ENCODE measurements at regions not wholly inside any gene's neighbourhood (a gene's known extent, or its start where the extent isn't known, plus 50 kb on each side); places are given as distances from the start of the nearest gene placed in this dataset.

DNA sequence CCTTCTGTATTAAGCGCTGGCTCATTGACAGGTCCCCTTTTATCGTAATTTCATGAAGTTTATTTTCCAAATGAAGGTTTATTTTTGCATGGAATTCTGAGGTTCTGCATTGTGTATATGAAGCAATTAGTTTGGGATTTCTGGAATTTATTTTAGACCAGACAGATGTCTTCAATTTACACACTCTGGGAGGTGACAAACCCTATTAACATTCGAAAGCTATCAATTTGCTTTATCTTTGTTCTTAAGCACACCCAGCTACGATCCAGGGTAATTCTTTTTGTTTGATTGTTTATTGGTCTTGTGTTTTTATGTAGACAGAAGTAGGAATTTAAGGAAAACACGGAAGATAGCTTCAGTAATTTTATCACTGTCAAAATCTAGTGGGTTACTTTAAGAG is 264.6 kb downstream of the HS3ST3A1 start:
- H3K27ac Mint-ChIP-seq, result no peak overlapping the region
- peaks cover 3% of the 10 kb centered on the region for H3K27me3 Mint-ChIP-seq (ENCODE audit: low read depth)
- H3K36me3 Mint-ChIP-seq, result no peaks in the 10 kb centered on the region
- peaks cover 4% of the 10 kb centered on the region for H3K9me3 Mint-ChIP-seq
- H3K4me3 Mint-ChIP-seq, result no peak overlapping the region
- TF ChIP-seq, protein P1, sequence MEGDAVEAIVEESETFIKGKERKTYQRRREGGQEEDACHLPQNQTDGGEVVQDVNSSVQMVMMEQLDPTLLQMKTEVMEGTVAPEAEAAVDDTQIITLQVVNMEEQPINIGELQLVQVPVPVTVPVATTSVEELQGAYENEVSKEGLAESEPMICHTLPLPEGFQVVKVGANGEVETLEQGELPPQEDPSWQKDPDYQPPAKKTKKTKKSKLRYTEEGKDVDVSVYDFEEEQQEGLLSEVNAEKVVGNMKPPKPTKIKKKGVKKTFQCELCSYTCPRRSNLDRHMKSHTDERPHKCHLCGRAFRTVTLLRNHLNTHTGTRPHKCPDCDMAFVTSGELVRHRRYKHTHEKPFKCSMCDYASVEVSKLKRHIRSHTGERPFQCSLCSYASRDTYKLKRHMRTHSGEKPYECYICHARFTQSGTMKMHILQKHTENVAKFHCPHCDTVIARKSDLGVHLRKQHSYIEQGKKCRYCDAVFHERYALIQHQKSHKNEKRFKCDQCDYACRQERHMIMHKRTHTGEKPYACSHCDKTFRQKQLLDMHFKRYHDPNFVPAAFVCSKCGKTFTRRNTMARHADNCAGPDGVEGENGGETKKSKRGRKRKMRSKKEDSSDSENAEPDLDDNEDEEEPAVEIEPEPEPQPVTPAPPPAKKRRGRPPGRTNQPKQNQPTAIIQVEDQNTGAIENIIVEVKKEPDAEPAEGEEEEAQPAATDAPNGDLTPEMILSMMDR (IDR thresholded peaks at IDR 0.05; ENCODE audit: unreplicated experiment), result no peak
- DNase-seq (ENCODE audit: low spot score in 2 of 2, unreplicated experiment in 2 of 2), result no peak
- peaks cover 18% of the 10 kb centered on the region for H3K4me1 Mint-ChIP-seq

DNA sequence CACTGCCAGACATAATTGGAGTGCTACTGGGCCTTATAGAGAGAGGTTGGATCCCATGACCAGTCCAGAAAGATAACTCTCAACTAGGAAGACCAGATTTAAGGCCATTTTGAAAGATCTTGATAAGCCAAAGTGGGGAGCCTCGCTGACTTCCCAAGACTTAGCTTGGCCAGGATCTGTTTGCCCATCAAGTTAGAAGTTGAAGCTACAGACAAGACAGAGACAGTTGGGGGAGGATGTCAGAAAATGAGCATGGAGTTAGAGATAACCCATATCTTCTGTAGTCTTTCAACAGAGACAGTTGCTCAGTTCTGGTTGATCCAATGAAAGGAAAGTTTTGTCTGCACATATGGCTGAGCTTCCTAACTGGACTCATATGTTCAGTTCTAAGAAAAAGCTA is 267.4 kb downstream of the HS3ST3A1 start:
- peaks cover 18% of the 10 kb centered on the region for H3K4me1 Mint-ChIP-seq
- TF ChIP-seq, protein P1 (IDR thresholded peaks at IDR 0.05; ENCODE audit: unreplicated experiment), result no peak

DNA sequence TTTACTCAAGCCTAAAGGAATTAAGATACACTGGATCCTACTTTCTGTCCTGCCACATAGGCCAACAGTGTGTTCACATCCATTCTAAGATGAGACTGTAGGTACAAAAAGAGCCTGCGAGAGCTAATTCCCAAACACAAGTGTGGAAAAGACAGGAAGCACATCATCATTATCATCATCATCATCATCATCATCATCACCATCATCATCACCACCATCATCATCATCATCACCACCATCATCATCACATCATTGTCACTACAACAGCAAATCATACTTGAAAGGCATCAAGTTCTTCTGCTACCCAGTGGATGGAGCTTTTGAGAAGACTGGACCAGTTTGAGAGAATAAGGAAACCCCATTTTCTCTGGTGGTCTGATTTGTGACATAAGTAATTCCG is 268.1 kb downstream of the HS3ST3A1 start:
- no peak overlapping the region for H3K4me3 Mint-ChIP-seq
- H3K27ac Mint-ChIP-seq, result no peak overlapping the region
- DNase-seq (ENCODE audit: low spot score in 2 of 2, unreplicated experiment in 2 of 2), result no peak
- H3K9me3 Mint-ChIP-seq, result peaks cover 4% of the 10 kb centered on the region
- H3K27me3 Mint-ChIP-seq (ENCODE audit: low read depth), result peaks cover 3% of the 10 kb centered on the region
- peaks cover 1% of the 10 kb centered on the region for H3K36me3 Mint-ChIP-seq
- TF ChIP-seq, protein P1 (IDR thresholded peaks at IDR 0.05; ENCODE audit: unreplicated experiment), result no peak
- peaks cover 18% of the 10 kb centered on the region for H3K4me1 Mint-ChIP-seq

More for the DNA sequence above, 267.4 kb downstream of the HS3ST3A1 start:
- H3K27ac Mint-ChIP-seq, result no peak overlapping the region
- H3K9me3 Mint-ChIP-seq, result peaks cover 4% of the 10 kb centered on the region
- peaks cover 3% of the 10 kb centered on the region for H3K27me3 Mint-ChIP-seq (ENCODE audit: low read depth)
- no peak for DNase-seq (ENCODE audit: low spot score in 2 of 2, unreplicated experiment in 2 of 2)
- no peak overlapping the region for H3K4me3 Mint-ChIP-seq
- peaks cover 1% of the 10 kb centered on the region for H3K36me3 Mint-ChIP-seq

DNA sequence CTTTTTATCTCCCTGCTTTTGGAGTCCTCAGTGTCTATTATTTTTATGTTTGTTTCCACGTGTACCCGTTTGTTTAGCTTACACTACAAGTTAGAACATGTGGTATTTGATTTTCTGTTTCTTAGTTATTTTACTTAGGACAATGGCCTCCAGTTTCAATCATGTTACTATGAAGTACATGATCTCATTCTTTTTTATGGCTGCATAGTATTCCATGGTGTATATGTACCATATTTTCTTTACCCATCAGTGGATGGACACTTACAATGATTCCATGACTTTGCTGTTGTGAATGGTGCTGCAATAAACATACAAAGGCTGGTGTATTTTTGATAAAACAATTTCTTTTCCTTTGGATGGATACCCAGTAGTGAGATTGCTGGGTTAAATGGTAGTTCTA is 269.5 kb downstream of the HS3ST3A1 start:
- Mint-ChIP-seq H3K9me3 (peaks cover 4% of the 10 kb centered on the region), H3K4me3 (no peak overlapping the region), H3K27ac (no peak overlapping the region), H3K27me3 (ENCODE audit: low read depth) (peaks cover 3% of the 10 kb centered on the region), H3K4me1 (peaks cover 8% of the 10 kb centered on the region), H3K36me3 (peaks cover 1% of the 10 kb centered on the region)
- TF ChIP-seq, protein P1 (IDR thresholded peaks at IDR 0.05; ENCODE audit: unreplicated experiment), result no peak
- no peak for DNase-seq (ENCODE audit: low spot score in 2 of 2, unreplicated experiment in 2 of 2)

DNA sequence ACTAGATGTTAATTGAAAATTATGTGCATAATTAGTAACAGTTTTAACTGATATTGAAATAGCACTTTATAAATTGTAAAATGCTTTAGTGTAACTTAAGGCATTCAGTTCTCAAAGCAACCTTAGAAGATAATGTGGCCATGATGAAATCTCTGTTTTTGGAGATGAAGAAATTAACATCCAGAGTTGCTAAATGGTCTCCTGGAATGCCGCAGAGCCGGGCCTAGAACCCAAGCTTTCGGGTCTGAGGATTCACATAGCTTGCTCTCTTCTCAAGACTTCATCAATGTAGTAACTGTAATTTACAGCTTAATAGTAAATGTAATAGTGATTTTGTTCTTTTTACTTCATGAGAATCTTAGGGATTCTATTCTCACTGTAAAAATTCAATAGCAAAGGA is 272.3 kb downstream of the HS3ST3A1 start:
- Mint-ChIP-seq H3K9me3 (peaks cover 4% of the 10 kb centered on the region), H3K27me3 (ENCODE audit: low read depth) (no peaks in the 10 kb centered on the region), H3K36me3 (peaks cover 1% of the 10 kb centered on the region), H3K4me3 (no peak overlapping the region), H3K4me1 (peaks cover 16% of the 10 kb centered on the region), H3K27ac (no peak overlapping the region)
- no peak for DNase-seq (ENCODE audit: low spot score in 2 of 2, unreplicated experiment in 2 of 2)
- TF ChIP-seq, protein P1 (IDR thresholded peaks at IDR 0.05; ENCODE audit: unreplicated experiment), result no peak

DNA sequence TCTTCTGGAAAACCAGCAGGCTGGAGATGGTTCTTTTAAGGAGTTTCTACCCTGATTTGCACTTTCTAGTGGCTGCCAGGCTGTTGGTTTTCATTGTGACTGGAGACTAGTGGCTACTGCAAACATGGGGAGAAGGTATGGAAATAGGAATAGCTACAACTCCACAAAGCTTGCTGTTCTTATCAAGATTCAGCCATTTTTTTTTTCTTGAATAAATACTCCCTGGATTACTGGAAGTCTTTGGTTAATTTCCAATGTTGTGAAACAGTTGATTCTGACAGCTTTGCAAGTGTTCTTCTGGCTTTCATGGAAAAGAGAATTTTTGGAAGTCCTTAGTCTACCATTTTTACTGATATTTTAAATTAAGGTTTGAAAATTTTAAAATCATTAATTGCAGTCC is 277.7 kb downstream of the HS3ST3A1 start:
- Mint-ChIP-seq H3K9me3 (peaks cover 14% of the 10 kb centered on the region), H3K4me1 (peaks cover 16% of the 10 kb centered on the region), H3K36me3 (no peaks in the 10 kb centered on the region), H3K27ac (no peak overlapping the region), H3K4me3 (no peak overlapping the region), H3K27me3 (ENCODE audit: low read depth) (no peaks in the 10 kb centered on the region)
- no peak for DNase-seq (ENCODE audit: low spot score in 2 of 2, unreplicated experiment in 2 of 2)
- TF ChIP-seq, protein P1 (IDR thresholded peaks at IDR 0.05; ENCODE audit: unreplicated experiment), result no peak
